ENCODE measurements at regions not wholly inside any gene's neighbourhood (a gene's known extent, or its start where the extent isn't known, plus 50 kb on each side); places are given as distances from the start of the nearest gene placed in this dataset.

GRCh38 chr15:38899300-38899699, 334.7 kb upstream of the RASGRP1 start:
- TF ChIP-seq CTCF (conservative IDR thresholded peaks at IDR 0.05; ENCODE audit: low read depth, low read length) = no peak
- TF ChIP-seq EZH2 (IDR thresholded peaks at IDR 0.05; ENCODE audit: borderline replicate concordance, low read depth, low read length, poor library complexity, severe bottlenecking) = no peak
